A549 (cell line): ENCODE measurements at regions not wholly inside any gene's neighbourhood (a gene's known extent, or its start where the extent isn't known, plus 50 kb on each side); places are given as distances from the start of the nearest gene placed in this dataset.

ENCODE experiments used
- ATAC-seq, 2 experiments: fragments of 200-7000 bp in 1 of 2; fragments of >200 bp in 1 of 2; cut with Nextera tagmentation in 1 of 2; cut with Tn5 transposase in 1 of 2; 3 replicates each; pipeline versions ENCODE4 v1.8.0 to v1.9.1; 2018 to 2020; ENCODE audit warnings: mild to moderate bottlenecking in 1 of 2, moderate library complexity in 1 of 2
- CTCF ChIA-PET: fragments of 300-600 bp; sonication (Branson Sonifier 250); formaldehyde crosslinking; extraction: SDS; loops from one replicate; lab custom pipeline; 2021; ENCODE audit warnings: antibody characterized with exemption, inconsistent platforms; lab: Yijun Ruan, JAX
- POLR2A ChIA-PET: fragments of 350-600 bp; formaldehyde crosslinking; extraction: SDS; loops from one replicate; lab custom pipeline; 2021; ENCODE audit warnings: antibody characterized with exemption, inconsistent platforms; lab: Yijun Ruan, JAX
- DNase-seq, 2 experiments: peaks; one replicate each; pipeline versions ENCODE4 v3.0.0 to v3.0.0-alpha.2; 2011 to 2016; ENCODE audit warnings: low read depth in 1 of 2, low spot score in 1 of 2
- FAIRE-seq: peaks from 2 replicates; lab custom pipeline; 2011; peaks lifted over from hg19 to GRCh38; lab: Jason Lieb, UNC
- H3K27ac ChIP-seq, 2 experiments: fragments of >200 bp; sonication (Bioruptor Twin); formaldehyde crosslinking; 3 replicates each; pipeline ENCODE4 v1.5.1; 2016 to 2017
- H3K4me1 ChIP-seq: fragments of >200 bp; sonication (Bioruptor Twin); formaldehyde crosslinking; 3 replicates; pipeline ENCODE4 v1.6.1; 2016
- H3K4me2 ChIP-seq: fragments of >200 bp; sonication (Bioruptor Twin); formaldehyde crosslinking; 3 replicates; pipeline ENCODE4 v1.6.1; 2016
- H3K4me3 ChIP-seq: fragments of >200 bp; sonication (Bioruptor Twin); formaldehyde crosslinking; 3 replicates; pipeline ENCODE4 v1.5.1; 2016
- H3K9me3 ChIP-seq: fragments of >200 bp; sonication (Bioruptor Twin); formaldehyde crosslinking; 3 replicates; pipeline ENCODE4 v1.6.1; 2016
- BHLHE40 ChIP-seq: IDR thresholded peaks from 2 replicates; pipeline ENCODE4 v1.6.1; 2012; ENCODE audit warnings: low read depth, low read length, inconsistent platforms
- CBX2 ChIP-seq: fragments of 200-600 bp; sonication (generic); IDR thresholded peaks from 2 replicates; pipeline ENCODE4 v1.6.1; 2016; ENCODE audit warnings: low read depth, mild to moderate bottlenecking, borderline replicate concordance
- EP300 ChIP-seq, 2 experiments: fragments of >200 bp; sonication (Bioruptor Twin); formaldehyde crosslinking; IDR thresholded peaks; 2 replicates in 1 of 2; 3 replicates in 1 of 2; pipeline ENCODE4 v1.6.1; 2016 to 2017
- ESRRA ChIP-seq: fragments of 150-350 bp; IDR thresholded peaks from 2 replicates; pipeline ENCODE4 v1.6.1; 2014; ENCODE audit warnings: mild to moderate bottlenecking, low read length, borderline replicate concordance
- FOSB ChIP-seq: fragments of 250-450 bp; sonication (Bioruptor Pico); IDR thresholded peaks from 2 replicates; pipeline ENCODE4 v1.5.0; 2020; ENCODE audit warnings: mild to moderate bottlenecking, moderate library complexity
- GATA3 ChIP-seq: IDR thresholded peaks from 2 replicates; pipeline ENCODE4 v1.6.1; 2012; ENCODE audit warnings: borderline replicate concordance
- HOXA7 ChIP-seq: fragments of 250-450 bp; sonication (Bioruptor Pico); IDR thresholded peaks from 2 replicates; pipeline ENCODE4 v1.5.0; 2020; ENCODE audit warnings: mild to moderate bottlenecking, moderate library complexity
- HOXB5 ChIP-seq: fragments of 250-450 bp; sonication (Bioruptor Pico); IDR thresholded peaks from 2 replicates; pipeline ENCODE4 v1.5.0; 2020; ENCODE audit warnings: mild to moderate bottlenecking, moderate library complexity
- JUNB ChIP-seq: fragments of >200 bp; sonication (Bioruptor Twin); formaldehyde crosslinking; IDR thresholded peaks from 2 replicates; pipeline ENCODE4 v1.6.1; 2016
- KDM1A ChIP-seq: fragments of 200-600 bp; sonication (generic); IDR thresholded peaks from 2 replicates; pipeline ENCODE4 v1.6.1; 2016; ENCODE audit warnings: low read depth, mild to moderate bottlenecking
- KDM5A ChIP-seq: fragments of 200-600 bp; sonication (generic); IDR thresholded peaks from 2 replicates; pipeline ENCODE4 v1.6.1; 2016; ENCODE audit warnings: antibody characterized with exemption, mild to moderate bottlenecking
- MAFK ChIP-seq: fragments of 450-650 bp; IDR thresholded peaks from 2 replicates; pipeline ENCODE4 v1.6.1; 2014; ENCODE audit not compliant: partially characterized antibody
- MAZ ChIP-seq: fragments of 150-350 bp; IDR thresholded peaks from 2 replicates; pipeline ENCODE4 v1.6.1; 2014; ENCODE audit warnings: antibody characterized with exemption, low read depth, low read length, borderline replicate concordance
- NPAS2 ChIP-seq: fragments of 250-450 bp; sonication (Bioruptor Pico); IDR thresholded peaks from 2 replicates; pipeline ENCODE4 v1.8.0; 2022; ENCODE audit warnings: mild to moderate bottlenecking, moderate library complexity, borderline replicate concordance
- POLR2A ChIP-seq: IDR thresholded peaks from 2 replicates; pipeline ENCODE4 v1.6.1; 2012; ENCODE audit warnings: mild to moderate bottlenecking, low read length
- RARB ChIP-seq: fragments of 250-450 bp; sonication (Bioruptor Pico); IDR thresholded peaks from 2 replicates; pipeline ENCODE4 v1.8.0; 2021; ENCODE audit warnings: mild to moderate bottlenecking, moderate library complexity
- RCOR1 ChIP-seq: fragments of 150-350 bp; IDR thresholded peaks from 2 replicates; pipeline ENCODE4 v1.6.1; 2014; ENCODE audit warnings: antibody characterized with exemption, low read length, low read depth
- RNF2 ChIP-seq: fragments of 200-600 bp; sonication (generic); IDR thresholded peaks from 2 replicates; pipeline ENCODE4 v1.6.1; 2016; ENCODE audit warnings: low read depth, mild to moderate bottlenecking, antibody characterized with exemption, moderate library complexity, borderline replicate concordance
- SMC3 ChIP-seq: fragments of >200 bp; sonication (Bioruptor Twin); formaldehyde crosslinking; IDR thresholded peaks from 3 replicates; pipeline ENCODE4 v1.6.1; 2018; ENCODE audit warnings: inconsistent platforms
- SREBF2 ChIP-seq: fragments of 450-650 bp; IDR thresholded peaks from 2 replicates; pipeline ENCODE4 v1.6.1; 2014; ENCODE audit warnings: mild to moderate bottlenecking, moderate library complexity
- TFCP2L1 ChIP-seq: fragments of 250-450 bp; sonication (Bioruptor Pico); IDR thresholded peaks from 2 replicates; pipeline ENCODE4 v1.5.0; 2021; ENCODE audit warnings: mild to moderate bottlenecking
- ZFP36 ChIP-seq: fragments of 450-650 bp; IDR thresholded peaks from 2 replicates; pipeline ENCODE4 v1.6.1; 2014; ENCODE audit warnings: borderline replicate concordance; ENCODE audit not compliant: partially characterized antibody
- ZSCAN20 ChIP-seq: fragments of 250-450 bp; sonication (Bioruptor Pico); IDR thresholded peaks from 2 replicates; pipeline ENCODE4 v1.8.0; 2022; ENCODE audit warnings: mild to moderate bottlenecking, moderate library complexity
- WGBS: methylation state at CpG from one replicate; pipeline ENCODE4 v1.1.6; 2017; ENCODE audit errors: missing lambda C conversion rate; 5-methylcytosine and 5-hydroxymethylcytosine counted together
- TF ChIP-seq, protein P1 (sequence below): fragments of 250-450 bp; sonication (Bioruptor Pico); IDR thresholded peaks from 2 replicates; pipeline ENCODE4 v1.5.0; 2021; ENCODE audit warnings: mild to moderate bottlenecking, moderate library complexity, borderline replicate concordance
- TF ChIP-seq, protein P2 (sequence below): IDR thresholded peaks from 2 replicates; pipeline ENCODE4 v1.6.1; 2012
- TF ChIP-seq, protein P3 (sequence below): fragments of 250-450 bp; sonication (Bioruptor Pico); IDR thresholded peaks from 2 replicates; pipeline ENCODE4 v1.5.0; 2020; ENCODE audit warnings: low read depth, mild to moderate bottlenecking, moderate library complexity
- TF ChIP-seq, protein P4 (sequence below): fragments of 150-350 bp; IDR thresholded peaks from 2 replicates; pipeline ENCODE4 v1.6.1; 2014; ENCODE audit warnings: low read depth, mild to moderate bottlenecking, low read length
- TF ChIP-seq, protein P5 (sequence below): fragments of >200 bp; sonication (Bioruptor Twin); formaldehyde crosslinking; IDR thresholded peaks from 3 replicates; pipeline ENCODE4 v1.6.1; 2016

DNA sequence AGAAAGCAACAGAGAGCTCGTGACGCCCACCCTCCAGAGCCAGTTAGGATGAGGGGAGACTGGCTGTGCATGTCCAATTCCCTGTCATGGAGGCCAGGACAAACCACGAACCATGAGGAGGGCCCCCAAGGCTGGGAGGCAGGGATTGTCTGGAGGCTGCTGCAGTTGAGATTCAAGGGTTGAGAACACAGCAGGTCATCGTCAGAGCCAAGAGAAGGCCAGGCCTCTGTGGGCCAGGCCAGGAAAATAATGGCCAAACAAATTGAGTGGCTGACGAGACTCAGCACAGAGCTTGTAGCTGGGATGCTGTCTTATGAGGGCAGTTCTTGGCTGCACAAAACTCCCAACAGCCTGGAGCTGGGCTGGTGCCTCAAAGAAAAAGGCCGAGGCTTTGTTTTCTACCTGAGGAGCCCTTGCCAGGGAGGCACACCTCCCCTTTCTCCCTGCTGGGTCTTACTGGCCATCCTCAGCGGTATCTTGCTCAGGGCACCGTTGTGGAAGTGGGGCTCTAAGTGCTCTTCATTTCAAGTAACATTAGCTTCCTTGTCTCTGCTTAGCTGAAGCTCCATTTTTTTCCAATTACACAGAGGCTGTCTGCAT, 665.9 kb downstream of the BCL11B start:
- Histone ChIP-seq H3K4me3 (no peak overlapping the region), H3K27ac (no peak overlapping the region), H3K9me3 (no peaks in the 10 kb centered on the region), H3K4me2 (no peak overlapping the region), H3K4me1 (no peaks in the 10 kb centered on the region)
- no peak for FAIRE-seq
- TF ChIP-seq, protein P1, sequence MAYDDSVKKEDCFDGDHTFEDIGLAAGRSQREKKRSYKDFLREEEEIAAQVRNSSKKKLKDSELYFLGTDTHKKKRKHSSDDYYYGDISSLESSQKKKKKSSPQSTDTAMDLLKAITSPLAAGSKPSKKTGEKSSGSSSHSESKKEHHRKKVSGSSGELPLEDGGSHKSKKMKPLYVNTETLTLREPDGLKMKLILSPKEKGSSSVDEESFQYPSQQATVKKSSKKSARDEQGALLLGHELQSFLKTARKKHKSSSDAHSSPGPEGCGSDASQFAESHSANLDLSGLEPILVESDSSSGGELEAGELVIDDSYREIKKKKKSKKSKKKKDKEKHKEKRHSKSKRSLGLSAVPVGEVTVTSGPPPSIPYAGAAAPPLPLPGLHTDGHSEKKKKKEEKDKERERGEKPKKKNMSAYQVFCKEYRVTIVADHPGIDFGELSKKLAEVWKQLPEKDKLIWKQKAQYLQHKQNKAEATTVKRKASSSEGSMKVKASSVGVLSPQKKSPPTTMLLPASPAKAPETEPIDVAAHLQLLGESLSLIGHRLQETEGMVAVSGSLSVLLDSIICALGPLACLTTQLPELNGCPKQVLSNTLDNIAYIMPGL (CRISPR knock-in tag): no peak
- TF ChIP-seq, protein P2, sequence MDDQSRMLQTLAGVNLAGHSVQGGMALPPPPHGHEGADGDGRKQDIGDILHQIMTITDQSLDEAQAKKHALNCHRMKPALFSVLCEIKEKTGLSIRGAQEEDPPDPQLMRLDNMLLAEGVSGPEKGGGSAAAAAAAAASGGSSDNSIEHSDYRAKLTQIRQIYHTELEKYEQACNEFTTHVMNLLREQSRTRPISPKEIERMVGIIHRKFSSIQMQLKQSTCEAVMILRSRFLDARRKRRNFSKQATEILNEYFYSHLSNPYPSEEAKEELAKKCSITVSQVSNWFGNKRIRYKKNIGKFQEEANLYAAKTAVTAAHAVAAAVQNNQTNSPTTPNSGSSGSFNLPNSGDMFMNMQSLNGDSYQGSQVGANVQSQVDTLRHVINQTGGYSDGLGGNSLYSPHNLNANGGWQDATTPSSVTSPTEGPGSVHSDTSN: no peak
- TF ChIP-seq POLR2A: no peak
- no peak for TF ChIP-seq SREBF2
- TF ChIP-seq, protein P3, sequence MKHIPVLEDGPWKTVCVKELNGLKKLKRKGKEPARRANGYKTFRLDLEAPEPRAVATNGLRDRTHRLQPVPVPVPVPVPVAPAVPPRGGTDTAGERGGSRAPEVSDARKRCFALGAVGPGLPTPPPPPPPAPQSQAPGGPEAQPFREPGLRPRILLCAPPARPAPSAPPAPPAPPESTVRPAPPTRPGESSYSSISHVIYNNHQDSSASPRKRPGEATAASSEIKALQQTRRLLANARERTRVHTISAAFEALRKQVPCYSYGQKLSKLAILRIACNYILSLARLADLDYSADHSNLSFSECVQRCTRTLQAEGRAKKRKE (CRISPR knock-in tag): no peak
- TF ChIP-seq ZSCAN20: no peak
- TF ChIP-seq JUNB: no peak
- TF ChIP-seq, protein P4, sequence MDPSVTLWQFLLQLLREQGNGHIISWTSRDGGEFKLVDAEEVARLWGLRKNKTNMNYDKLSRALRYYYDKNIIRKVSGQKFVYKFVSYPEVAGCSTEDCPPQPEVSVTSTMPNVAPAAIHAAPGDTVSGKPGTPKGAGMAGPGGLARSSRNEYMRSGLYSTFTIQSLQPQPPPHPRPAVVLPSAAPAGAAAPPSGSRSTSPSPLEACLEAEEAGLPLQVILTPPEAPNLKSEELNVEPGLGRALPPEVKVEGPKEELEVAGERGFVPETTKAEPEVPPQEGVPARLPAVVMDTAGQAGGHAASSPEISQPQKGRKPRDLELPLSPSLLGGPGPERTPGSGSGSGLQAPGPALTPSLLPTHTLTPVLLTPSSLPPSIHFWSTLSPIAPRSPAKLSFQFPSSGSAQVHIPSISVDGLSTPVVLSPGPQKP: no peak
- TF ChIP-seq SMC3: no peak
- no peak for TF ChIP-seq GATA3
- TF ChIP-seq KDM5A: no peak
- no peak for TF ChIP-seq EP300 (IDR thresholded peaks at IDR 0.05)
- no peak for TF ChIP-seq HOXA7 (CRISPR knock-in tag)
- DNase-seq: no peak
- ChIA-PET POLR2A (no interaction called here), CTCF (interaction anchor here (1.3 kb wide), 1 partner anchor 660 kb away, joined by 3 read pairs; no protein-coding TSS in a partner anchor)
- ATAC-seq: no peak
- 2% methylated on average over 5 of the region's 8 CpGs for WGBS

DNA sequence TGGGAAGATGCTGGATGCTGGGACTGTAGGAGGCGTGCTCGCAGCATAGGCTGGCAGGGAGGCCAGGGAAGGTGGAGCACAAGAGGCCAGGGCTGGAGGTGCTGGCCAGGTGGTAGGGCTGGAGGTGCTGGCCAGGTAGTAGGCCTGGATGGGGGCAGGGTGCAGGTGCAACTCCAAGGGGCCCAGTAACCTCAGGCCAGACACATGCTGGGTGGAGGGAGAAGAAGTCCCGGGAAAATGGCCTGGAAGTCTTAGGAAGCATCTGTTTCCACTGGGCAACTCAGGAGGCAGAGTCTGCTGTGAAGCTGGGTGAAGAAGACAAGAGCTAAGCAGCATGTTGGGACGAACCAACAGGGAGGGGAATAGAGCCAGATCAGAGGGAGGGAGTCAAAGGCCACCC, 665.2 kb downstream of the BCL11B start:
- 1% methylated on average over 4 of the region's 4 CpGs for WGBS
- TF ChIP-seq MAZ (no peak), MAFK (no peak), RARB (CRISPR knock-in tag) (no peak), BHLHE40 (no peak), ESRRA (no peak), POLR2A (no peak), TFCP2L1 (CRISPR knock-in tag) (no peak), CBX2 (no peak), KDM1A (no peak), RCOR1 (no peak), HOXB5 (CRISPR knock-in tag) (no peak), ZFP36 (no peak), RNF2 (no peak), NPAS2 (CRISPR knock-in tag) (no peak), FOSB (CRISPR knock-in tag) (no peak)
- TF ChIP-seq, protein P4: no peak
- TF ChIP-seq, protein P5, sequence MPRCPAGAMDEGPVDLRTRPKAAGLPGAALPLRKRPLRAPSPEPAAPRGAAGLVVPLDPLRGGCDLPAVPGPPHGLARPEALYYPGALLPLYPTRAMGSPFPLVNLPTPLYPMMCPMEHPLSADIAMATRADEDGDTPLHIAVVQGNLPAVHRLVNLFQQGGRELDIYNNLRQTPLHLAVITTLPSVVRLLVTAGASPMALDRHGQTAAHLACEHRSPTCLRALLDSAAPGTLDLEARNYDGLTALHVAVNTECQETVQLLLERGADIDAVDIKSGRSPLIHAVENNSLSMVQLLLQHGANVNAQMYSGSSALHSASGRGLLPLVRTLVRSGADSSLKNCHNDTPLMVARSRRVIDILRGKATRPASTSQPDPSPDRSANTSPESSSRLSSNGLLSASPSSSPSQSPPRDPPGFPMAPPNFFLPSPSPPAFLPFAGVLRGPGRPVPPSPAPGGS: no peak

More for the DNA sequence above, 665.2 kb downstream of the BCL11B start:
- POLR2A ChIA-PET: no interaction called here
- no peaks in the 10 kb centered on the region for H3K4me1 ChIP-seq
- H3K9me3 ChIP-seq: no peaks in the 10 kb centered on the region
- no peak overlapping the region for H3K4me3 ChIP-seq
- no peak for DNase-seq
- no peak for ATAC-seq
- H3K4me2 ChIP-seq: no peak overlapping the region
- no peak for FAIRE-seq
- H3K27ac ChIP-seq: no peak overlapping the region
- CTCF ChIA-PET: interaction anchor here (0.6 to 1.3 kb wide), 2 partner anchors 337 to 660 kb away, joined by 3 read pairs; no protein-coding TSS in a partner anchor
